BLaER1 treated with 17β-estradiol and CSF1 and Interleukin-3, amounts not matched to agents 10 nM and 100 nM (cell line): ENCODE measurements at regions not wholly inside any gene's neighbourhood (a gene's known extent, or its start where the extent isn't known, plus 50 kb on each side); places are given as distances from the start of the nearest gene placed in this dataset.
A peak's percentile ranks its signal among the peaks of the same experiment; 100 is the strongest.

Source experiments
- H3K27ac ChIP-seq, 11 experiments: shearing (Covaris generic); formaldehyde crosslinking; 2 replicates each; pipeline ENCODE4 v1.8.1; 2022
- H3K27me3 ChIP-seq, 11 experiments: shearing (Covaris generic); formaldehyde crosslinking; 2 replicates each; pipeline ENCODE4 v1.8.1; 2022
- H3K36me3 ChIP-seq, 11 experiments: shearing (Covaris generic); formaldehyde crosslinking; 2 replicates each; pipeline ENCODE4 v1.8.1; 2022
- H3K4me1 ChIP-seq, 10 experiments: shearing (Covaris generic); formaldehyde crosslinking; 2 replicates each; pipeline ENCODE4 v1.8.1; 2022
- H3K4me2 ChIP-seq, 11 experiments: shearing (Covaris generic); formaldehyde crosslinking; 2 replicates each; pipeline ENCODE4 v1.8.1; 2022
- H3K4me3 ChIP-seq, 10 experiments: shearing (Covaris generic); formaldehyde crosslinking; 2 replicates each; pipeline ENCODE4 v1.8.1; 2022
- H3K9ac ChIP-seq, 11 experiments: shearing (Covaris generic); formaldehyde crosslinking; 2 replicates each; pipeline ENCODE4 v1.8.1; 2022
- H3K9me3 ChIP-seq, 11 experiments: shearing (Covaris generic); formaldehyde crosslinking; replicated peaks in 1 of 11; 2 replicates each; pipeline ENCODE4 v1.8.1; 2022
- H4K20me1 ChIP-seq, 11 experiments: shearing (Covaris generic); formaldehyde crosslinking; 2 replicates each; pipeline ENCODE4 v1.8.1; 2022
- Cebpa-rat ChIP-seq, 11 experiments: shearing (Covaris generic); IDR thresholded peaks; 2 replicates each; pipeline ENCODE4 v1.8.1; 2022

GRCh38 chr1:19010503-19010902, 54.0 kb upstream of the IFFO2 start:
- Histone ChIP-seq H3K4me1 (peaks cover 32 to 43% (median 38%) of the 10 kb centered on the region in 10 experiments), H3K4me2 (peak overlapping the region; percentile 14 to 87 (median 69); a peak in 20 of 22 replicates), H3K4me3 (no peak overlapping the region), H3K9ac (peak overlapping the region in 3 of 11 experiments; percentile 7 to 38 (median 27); a peak in 2 of 22 replicates), H3K9me3 (no peaks in the 10 kb centered on the region), H3K36me3 (no peaks in the 10 kb centered on the region), H3K27me3 (no peaks in the 10 kb centered on the region), H3K27ac (peak overlapping the region in 8 of 11 experiments; percentile 21 to 68 (median 56); a peak in 17 of 22 replicates), H4K20me1 (no peaks in the 10 kb centered on the region)
- no peak for TF ChIP-seq Cebpa-rat (IDR thresholded peaks at IDR 0.05)

DNA sequence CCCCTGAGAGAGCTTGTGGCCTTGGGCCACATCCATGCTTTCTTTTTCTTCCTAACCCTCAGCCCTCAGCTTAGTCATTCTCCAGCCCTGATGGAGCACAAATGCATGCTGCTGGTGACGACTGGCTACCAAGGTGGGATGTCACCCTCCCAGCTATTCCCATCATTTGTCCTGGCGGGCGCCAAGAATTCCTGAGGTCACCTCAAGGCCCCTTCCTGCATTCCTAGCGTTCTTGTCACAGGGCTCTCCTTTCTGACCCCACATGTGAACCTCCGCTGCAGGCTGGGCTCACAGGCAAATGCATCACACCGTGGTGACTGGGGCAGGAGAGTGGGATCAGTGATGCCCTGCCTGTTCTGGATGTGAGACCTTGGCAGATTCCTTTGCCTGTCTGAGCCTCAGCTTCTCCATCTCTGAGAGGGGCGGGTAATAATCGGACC, 53.4 kb upstream of the IFFO2 start:
- no peak for TF ChIP-seq Cebpa-rat (IDR thresholded peaks at IDR 0.05)
- Histone ChIP-seq H3K4me1 (peaks cover 32 to 43% (median 38%) of the 10 kb centered on the region in 10 experiments), H3K9ac (no peak overlapping the region)

DNA sequence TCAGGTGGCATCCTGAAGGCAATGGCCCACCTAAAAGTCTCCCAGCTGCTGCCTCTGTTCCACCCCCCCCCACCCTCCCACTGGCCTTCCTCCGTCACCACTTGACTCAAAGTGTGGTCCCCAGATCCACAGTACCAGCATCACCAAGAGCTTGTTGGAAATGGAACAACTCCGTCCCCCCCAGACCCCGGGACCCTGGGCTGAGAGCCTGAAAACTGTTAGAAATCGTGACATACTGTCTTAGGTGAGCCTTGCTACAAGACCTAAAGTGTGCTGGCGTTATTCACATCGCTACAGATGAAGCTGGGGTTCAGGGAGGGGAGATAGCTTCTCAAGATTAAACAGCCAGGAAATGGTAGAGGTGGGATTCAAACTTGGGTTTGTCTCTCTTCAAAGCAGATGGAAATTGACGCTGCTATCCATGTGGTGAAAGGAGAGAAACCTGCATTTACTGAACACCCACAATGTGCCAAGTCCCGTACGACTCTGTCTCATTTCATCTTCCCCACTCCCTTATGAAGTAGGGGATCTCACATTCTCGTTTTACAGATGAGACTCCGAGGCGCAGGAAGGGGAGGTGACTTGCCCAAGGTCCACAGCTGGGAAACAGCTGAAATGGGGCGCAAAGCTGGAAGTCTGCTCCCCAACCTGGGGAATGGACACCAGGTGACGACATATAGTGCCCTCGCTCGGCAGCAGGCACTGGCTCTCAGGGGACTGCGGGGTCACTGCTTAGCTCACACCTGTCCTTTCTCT, 52.8 kb upstream of the IFFO2 start:
- Histone ChIP-seq H3K9me3 (no peaks in the 10 kb centered on the region), H3K27ac (no peak overlapping the region), H4K20me1 (no peaks in the 10 kb centered on the region), H3K36me3 (no peaks in the 10 kb centered on the region), H3K4me3 (no peak overlapping the region), H3K4me2 (peak overlapping the region in 7 of 11 experiments; percentile 0 to 87 (median 74); a peak in 7 of 22 replicates), H3K4me1 (peaks cover 27 to 39% (median 35%) of the 10 kb centered on the region in 10 experiments), H3K27me3 (no peaks in the 10 kb centered on the region), H3K9ac (no peak overlapping the region)
- TF ChIP-seq Cebpa-rat (IDR thresholded peaks at IDR 0.05), result no peak

More for the DNA sequence above, 53.4 kb upstream of the IFFO2 start:
- Histone ChIP-seq H3K36me3 (no peaks in the 10 kb centered on the region), H3K27me3 (no peaks in the 10 kb centered on the region), H3K4me2 (peak overlapping the region in 8 of 11 experiments; percentile 0 to 87 (median 72); a peak in 12 of 22 replicates), H3K4me3 (no peak overlapping the region), H3K27ac (peak overlapping the region in 6 of 11 experiments; percentile 21 to 68 (median 56); a peak in 5 of 22 replicates), H3K9me3 (no peaks in the 10 kb centered on the region), H4K20me1 (no peaks in the 10 kb centered on the region)

DNA sequence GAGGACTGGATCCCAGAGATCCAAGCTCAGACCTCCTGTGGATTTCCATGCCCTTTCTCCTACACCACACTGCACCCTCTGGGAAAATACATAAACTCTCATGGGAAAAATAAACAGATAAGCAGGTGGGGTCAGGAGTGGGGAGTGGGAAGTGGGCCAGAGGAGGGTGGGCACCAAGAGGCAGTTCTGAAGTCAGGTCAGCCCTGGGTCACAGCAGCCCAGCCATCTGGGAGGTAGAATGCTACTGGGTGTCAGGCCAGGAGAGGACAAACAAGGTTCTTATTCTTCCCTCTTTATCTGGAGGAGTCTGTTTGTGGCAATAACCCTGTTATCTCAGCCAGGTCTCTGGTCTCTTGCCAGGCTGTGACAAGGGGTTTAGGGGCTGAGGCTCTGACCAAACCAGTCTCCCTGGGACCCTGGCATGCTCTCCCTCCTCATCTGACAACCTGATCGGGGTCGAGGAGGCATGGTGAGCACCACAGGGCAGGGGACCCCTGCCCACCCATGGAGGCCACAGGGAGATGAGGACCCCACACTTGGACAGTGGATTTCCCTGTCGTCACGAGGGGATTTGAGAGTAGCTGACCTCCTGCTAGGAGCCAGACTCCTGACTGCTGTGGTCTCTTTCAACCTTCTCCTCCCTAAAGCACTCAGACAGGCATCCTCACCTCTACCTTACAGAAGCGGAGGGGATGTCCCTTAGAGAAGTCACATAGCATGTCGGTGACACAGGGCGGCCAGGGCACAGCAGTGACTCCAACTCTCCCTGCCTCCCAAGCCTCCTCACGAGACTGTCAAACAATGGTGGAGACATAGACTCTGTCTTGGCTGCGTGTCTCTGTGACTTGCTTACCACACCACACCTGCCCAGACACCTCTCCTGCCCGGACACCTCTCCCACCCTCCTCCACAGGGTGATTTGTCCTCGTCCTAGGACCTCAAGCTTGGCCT, 51.3 kb upstream of the IFFO2 start:
- no peaks in the 10 kb centered on the region for H3K27me3 ChIP-seq
- no peak overlapping the region for H3K27ac ChIP-seq
- H3K36me3 ChIP-seq, result no peaks in the 10 kb centered on the region
- no peak overlapping the region for H3K4me3 ChIP-seq
- peaks cover 0 to 9% (median 0%) of the 10 kb centered on the region in 11 experiments; a peak in 4 of 22 replicates for H3K9me3 ChIP-seq
- H3K9ac ChIP-seq, result no peak overlapping the region
- H3K4me2 ChIP-seq, result no peak overlapping the region
- no peak for TF ChIP-seq Cebpa-rat (IDR thresholded peaks at IDR 0.05)
- H4K20me1 ChIP-seq, result no peaks in the 10 kb centered on the region
- H3K4me1 ChIP-seq, result peaks cover 22 to 36% (median 32%) of the 10 kb centered on the region in 10 experiments

DNA sequence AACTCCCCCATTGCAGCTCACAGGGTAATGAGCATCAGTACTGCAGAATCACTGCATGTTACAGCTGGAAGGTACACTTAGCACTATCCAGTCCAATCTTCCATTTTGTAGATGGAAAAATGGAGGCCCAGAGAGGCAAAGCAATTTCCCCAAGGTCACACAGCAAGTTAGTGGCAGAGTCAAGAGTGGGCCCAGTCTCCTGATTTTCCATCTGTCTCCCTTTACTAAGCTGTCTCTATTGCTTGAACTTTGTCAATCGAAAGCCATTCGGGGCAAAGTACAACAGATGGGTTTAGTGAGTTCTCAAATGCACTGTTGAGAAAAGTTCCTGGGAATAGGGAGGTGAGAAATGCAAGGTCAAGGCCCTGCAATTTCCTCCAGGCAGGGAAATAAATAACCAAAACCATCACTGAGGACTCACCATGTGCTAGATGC, 50.4 kb upstream of the IFFO2 start:
- Histone ChIP-seq H3K4me2 (no peak overlapping the region), H3K27me3 (no peaks in the 10 kb centered on the region), H3K9ac (no peak overlapping the region), H3K4me3 (no peak overlapping the region), H4K20me1 (no peaks in the 10 kb centered on the region), H3K4me1 (peaks cover 15 to 27% (median 24%) of the 10 kb centered on the region in 10 experiments), H3K27ac (no peak overlapping the region), H3K9me3 (peaks cover 0 to 15% (median 6%) of the 10 kb centered on the region in 11 experiments; a peak in 10 of 22 replicates), H3K36me3 (no peaks in the 10 kb centered on the region)
- TF ChIP-seq Cebpa-rat (IDR thresholded peaks at IDR 0.05), result no peak
